ENCODE measurements at regions not wholly inside any gene's neighbourhood (a gene's known extent, or its start where the extent isn't known, plus 50 kb on each side); places are given as distances from the start of the nearest gene placed in this dataset.
"Not testable (repeated sequence)": the region's sequence is repeated elsewhere in the genome, so short reads cannot be mapped to it uniquely, and the experiment has no call there.

DNA sequence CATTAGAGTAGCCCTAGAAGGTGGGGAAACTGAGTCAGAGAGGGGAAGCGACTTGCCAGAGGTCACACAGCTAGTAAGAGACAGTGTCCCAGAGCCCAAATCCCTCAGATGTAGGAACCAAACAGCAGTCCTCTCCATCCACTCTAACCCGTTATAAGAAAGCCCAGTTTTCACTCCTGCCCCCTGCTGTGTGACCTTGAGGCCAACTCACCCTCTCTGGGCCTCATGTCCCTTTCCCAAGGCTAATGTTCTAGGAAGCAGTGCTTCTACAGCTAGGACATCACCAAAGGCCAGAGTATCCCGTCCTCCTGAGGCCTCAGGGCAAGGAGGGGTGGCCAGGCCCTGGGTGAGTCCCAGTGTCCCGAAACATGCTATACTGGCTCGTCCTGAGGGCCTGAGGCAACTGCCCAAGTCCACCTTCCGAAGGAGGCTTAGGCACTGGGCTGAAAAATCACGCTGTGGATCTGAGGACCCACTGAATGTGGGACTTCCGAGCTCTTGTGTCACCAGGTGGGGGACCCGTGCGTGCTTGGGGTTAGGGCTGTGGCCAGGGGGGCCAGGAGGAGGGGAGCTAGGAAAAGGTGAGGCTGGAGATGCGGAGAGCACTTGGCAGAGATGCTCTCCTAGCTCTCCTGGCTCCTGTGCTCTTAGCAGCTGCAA lies 109.2 kb upstream of the SLC6A11 start:
- no peak for DNase-seq

DNA sequence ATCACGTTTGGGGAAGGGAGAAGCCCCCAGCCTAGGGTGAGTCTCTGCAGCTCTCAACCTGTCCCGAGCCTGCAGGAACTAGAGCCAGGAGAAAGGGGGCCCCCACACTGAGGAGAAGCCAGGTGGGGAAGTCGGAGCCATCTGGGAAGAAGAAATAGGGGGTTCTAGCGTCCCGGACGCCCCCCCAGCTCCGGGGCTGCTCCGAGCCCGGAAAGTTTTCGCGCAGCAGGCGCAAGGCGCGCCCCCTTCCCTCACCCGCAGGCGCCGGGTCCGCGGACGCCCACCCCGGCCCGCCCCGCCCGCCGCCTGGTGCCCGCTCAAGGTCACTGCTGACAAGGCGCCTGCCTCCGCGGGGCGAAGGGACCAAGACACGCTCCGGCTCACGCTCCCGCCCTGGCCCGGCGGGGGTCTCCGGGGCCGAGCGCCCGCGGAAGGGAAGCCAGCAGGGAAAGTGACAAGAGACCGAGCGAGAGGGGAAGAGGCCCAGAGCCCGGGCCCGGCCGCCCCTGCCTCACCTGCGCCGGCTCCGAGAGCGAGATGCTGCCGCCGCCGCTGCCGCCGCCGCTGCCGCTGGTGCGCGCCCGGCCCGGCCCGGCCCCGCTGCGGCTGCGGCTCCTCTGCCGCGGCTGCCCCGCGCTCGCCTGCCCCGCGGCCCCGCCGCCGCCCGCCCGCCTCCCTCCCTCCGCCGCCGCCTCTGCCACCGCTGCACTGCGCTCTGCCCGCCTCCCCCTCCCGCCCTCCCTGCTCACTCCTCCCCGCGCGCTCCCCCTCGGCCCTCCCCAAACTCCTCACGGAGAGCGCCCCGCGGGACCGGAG lies 108.4 kb upstream of the SLC6A11 start:
- DNase-seq: no peak

DNA sequence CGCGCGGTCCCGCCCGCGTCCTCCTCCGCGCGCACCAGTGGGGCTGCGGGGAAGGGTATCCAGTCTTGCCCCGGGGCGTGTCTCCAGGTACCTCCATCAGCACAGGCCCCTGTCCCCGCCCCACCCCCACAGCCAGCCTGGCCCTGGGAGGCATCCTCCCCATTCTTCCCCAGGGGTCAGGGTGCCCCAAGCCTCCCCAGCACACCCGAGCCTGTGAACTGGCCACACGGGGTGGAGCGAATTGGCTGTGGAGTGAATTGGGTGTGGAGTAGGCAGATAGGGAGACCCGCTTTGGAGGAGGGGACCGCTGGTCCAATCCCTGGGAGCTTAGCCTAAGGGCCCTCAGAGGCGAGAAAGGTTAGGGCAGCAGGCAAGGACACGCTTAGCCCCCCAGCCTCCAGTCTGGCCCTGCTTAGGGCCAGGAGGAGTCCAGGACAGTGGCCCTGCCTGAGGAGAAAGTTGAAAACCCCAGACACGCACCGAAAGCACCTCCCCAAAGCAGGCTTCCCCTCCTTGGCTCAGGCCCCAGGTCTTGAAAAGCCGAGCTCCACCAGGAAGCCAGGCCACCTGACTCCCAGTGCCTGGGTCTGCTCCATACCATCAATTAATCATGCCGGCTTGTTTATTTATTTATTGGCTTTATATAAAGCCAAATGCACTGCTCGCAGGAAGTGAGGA lies 107.7 kb upstream of the SLC6A11 start:
- no peak for DNase-seq

DNA sequence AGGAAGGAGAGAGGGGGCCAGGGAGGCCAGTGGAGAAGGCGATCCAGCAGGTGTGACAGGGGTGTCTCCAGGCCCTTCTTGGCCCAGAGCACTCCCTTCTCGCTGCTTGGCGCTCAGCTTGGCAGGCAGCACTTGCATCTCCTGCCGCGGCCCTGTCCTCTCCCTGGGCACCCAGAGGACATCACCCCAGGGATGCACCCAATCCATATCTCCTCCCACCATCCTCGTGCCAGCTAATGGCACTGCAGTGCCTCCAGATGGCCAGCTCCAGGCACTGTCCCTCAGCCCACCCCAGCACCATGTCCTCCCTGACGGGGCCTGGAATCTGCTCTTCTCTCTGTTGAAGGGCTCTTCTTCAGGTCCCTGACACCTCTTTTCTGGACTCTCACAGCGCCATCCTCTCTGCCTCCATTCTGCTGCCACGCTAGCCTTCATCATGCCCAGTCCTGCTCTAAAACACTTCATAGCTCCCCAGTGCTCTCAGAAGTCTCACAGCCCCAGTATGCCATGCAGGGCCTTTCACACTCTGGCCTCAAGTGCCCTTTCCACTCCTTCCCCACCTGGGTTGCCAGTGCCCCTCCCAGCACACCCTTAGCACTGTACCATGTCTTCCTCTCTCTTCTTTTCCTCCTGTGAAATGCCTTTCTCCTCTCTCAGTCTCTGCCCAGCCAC lies 106.8 kb upstream of the SLC6A11 start:
- no peak for DNase-seq

DNA sequence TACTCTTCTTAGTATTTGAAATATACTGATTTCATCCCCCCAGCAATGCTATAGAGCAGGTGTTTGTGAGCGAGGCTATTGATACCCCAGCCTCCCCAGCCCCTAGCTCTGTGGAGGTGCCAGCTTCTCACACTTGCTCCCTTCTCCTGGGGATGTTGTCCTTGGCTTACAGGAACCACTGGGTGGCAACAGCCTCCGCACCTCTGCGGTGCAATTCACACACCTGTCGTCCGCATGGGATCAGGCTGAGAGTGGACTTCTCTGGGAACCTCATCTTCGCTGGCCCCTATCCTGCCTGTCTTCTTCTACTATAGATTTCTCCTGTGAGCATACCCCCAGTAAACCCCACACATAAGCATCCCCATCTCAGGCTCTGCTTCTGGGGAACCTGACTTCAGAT lies 103.9 kb upstream of the SLC6A11 start:
- DNase-seq: no peak

DNA sequence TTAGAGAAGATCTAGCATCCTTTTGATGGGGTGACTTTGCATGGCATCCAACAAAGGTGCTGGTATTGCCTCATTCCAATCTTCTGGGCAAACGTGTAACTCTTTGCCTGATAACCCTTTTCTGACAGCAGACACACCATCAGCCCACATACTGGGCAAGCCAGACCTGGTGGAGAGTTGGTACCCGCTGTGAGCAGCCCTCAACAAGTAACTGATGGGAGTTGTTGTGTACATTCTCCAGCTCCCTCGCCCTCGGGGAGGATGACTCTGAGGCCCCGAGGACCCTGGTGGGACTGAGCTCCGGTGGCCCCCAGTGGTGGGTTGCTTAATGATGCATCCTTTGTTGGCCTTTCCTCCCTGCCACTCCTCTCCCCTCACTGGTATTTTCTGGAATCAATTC lies 102.4 kb upstream of the SLC6A11 start:
- no peak for DNase-seq

DNA sequence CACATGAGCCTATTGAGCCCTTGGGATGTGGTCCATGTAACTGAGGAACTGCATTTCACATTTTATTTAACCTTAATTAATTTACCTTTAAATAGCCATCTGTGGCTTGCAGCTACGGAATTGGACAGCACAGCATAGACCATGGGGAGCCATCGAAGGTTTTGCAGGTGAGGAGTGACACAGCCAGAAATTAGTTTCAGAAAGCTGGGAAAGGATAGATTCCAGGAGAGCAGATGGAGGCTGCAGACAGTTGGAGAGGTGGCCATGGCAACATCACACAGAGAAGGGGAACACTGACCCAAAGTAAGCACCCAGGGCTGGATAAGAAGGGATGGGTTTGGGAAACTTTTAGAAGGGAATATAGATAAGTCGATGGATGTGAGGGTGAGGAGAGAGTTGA lies 100.1 kb upstream of the SLC6A11 start:
- DNase-seq: no peak

DNA sequence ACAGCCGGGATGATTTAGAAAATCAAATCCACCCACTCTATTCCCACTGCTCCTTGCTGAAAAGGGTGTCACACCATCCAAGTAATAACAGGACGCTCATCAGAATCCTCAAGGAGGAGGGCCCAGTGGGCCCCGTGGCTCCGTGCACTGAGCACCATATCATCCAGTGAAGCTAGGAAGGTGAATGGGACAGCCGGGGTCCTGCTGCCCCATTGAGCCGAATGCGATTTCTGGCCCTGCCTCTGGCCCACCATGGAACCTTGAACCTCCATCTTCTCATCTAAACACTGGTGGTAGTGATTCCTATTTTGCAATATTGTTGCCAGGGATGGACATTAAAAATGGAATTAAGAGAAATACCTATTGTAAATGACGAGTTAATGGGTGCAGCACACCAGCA lies 99.1 kb upstream of the SLC6A11 start:
- DNase-seq: no peak

DNA sequence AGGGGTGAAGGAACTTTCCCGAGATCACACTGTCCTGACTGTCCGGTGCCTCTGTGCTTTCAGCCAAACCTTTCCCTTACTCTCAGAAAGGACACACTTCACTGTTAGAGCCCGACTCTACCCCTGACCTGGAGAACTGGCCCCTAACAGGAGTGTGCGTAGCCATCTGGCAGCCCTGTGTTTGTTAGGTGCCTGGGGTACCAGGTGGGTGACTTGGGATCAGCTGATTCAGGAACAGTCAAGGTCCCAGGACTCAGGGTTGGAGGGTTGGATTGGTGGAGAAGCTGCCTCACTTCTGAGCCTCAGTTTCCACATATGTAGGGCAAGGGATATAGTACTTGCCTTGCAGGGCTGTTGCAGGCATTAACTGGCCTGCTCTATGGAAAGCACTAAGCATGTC lies 98.3 kb upstream of the SLC6A11 start:
- no peak for DNase-seq

DNA sequence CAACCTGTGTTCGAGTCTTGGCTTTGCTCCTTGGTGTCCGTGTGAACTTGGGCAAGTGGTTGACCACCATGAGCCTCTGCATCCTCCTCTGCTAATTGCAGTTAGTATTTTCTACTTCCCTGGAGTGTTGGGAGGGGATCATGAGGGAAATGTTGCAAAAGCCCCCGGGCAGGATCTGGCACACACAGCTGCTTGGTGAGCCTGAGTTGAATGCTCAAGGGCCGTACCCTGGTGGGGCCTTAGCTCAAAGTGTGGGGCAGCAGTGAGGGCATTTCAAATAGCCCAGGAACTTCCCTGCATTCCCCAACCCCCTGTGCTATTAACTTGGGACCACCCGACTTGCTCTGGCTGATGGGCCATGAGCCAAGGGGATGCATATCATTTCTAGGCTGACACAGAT lies 94.9 kb upstream of the SLC6A11 start:
- no peak for DNase-seq

DNA sequence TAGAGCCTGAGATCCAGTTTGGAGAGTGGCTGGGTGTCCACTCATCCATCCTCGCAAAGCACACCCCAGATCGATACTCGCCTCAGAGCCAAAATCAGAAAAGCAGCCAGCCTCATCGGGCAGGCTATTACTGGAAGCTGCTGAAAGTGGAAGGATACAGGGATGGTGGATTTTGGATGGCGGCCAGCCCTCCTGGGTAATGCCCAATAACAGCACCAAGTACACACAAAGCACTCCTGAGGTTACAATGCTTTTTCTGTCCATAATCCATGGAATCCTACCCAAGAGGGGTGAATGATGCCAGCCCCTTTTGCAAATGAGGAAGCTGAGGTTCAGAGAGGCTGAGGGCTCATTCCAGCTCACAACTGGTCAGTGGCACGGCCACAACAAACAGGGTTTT lies 93.1 kb upstream of the SLC6A11 start:
- DNase-seq: no peak

DNA sequence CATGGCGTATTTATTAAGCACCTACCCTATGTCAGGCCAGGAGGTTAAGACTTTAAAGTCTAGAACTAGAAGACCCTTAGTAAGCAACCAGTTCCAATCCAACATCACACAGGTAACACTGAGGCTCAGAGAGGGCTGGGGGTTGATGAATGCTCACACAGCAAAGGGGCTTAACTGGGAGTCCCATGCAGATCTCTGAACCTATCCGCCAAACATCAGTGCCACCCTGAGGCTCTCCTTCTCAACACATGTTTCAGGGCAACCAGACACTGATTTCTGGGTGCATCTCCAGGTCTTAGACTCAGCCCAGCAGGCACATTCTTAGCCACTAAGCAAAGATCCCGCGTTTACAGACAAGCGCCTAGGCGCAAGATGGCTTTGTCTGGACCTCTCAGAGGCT lies 92.0 kb upstream of the SLC6A11 start:
- no peak for DNase-seq

DNA sequence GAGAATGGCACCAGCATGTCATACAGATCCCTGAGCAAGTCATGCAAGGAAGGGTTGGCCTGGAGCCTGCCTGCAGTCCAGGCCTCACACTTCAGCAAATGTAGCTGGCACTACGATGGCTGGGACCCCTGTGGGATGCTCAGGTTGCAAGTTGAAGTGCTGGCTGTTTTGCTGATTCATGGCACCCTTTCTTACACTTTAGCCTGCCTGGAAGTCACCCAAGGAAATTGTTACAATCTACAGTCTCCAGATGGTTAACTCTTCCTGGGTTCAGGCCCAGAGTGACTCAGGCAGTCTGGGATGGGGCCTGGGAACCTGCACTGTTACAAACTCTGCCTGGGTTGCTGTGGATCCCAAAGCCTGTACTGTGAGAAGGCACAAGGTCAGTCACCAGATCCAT lies 91.0 kb upstream of the SLC6A11 start:
- no peak for DNase-seq

DNA sequence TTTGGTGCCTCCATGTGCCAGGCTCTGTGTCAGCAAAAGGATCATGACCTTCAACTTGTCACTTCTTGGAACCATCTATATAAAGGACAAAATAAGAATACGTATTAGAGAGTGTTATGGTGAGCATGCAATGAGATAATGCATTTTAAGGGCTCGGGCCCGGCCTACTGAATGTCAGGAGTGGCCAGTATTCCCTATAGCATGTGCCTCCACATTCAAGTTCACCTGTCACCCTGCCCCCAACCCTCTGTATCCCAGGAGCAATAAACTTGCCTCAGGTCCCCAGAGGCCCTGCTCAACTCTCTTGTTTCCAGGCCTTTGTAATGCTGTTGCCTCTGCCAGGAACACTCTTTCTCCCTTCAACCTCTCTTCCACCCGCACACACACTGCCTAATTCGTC lies 90.2 kb upstream of the SLC6A11 start:
- DNase-seq: no peak

DNA sequence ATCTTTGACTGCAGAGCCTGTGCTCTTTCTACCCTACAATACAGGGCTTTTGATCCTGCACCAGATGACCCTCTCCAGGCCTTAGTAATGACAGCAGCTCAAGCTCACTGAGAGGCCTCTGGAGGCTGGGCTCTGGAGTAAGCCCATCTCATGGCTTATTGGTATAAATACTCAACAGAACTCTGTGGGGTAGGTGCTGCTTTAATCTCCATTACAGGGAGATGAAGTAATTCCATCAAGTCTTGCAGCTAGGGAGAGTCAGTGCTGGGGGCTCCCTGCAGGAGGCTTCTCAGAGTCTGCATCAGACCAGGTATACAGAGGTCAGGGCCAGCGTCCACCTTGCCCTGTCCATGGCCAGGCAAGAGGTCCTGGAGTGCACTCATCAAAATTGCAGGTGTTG lies 89.2 kb upstream of the SLC6A11 start:
- no peak for DNase-seq

DNA sequence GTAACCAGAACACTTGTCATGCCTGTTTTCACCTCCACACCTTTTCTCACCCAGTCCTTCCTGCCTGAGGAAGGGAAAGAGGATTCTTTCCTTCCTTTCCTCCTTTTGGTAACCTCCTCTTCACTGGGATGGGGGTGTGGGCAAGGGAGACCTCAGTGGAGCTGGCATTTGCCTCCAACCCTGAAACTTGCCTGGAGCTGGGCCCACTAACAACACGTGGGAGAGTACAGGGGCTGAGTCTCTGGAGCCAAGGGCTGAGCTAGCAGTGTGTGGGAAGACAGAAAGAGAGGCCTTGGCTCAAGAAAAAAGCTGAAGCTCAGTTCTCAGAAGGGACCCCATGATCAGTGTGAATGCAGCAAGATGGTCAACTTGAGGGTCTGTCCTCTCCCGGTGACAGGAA lies 86.6 kb upstream of the SLC6A11 start:
- DNase-seq: no peak

DNA sequence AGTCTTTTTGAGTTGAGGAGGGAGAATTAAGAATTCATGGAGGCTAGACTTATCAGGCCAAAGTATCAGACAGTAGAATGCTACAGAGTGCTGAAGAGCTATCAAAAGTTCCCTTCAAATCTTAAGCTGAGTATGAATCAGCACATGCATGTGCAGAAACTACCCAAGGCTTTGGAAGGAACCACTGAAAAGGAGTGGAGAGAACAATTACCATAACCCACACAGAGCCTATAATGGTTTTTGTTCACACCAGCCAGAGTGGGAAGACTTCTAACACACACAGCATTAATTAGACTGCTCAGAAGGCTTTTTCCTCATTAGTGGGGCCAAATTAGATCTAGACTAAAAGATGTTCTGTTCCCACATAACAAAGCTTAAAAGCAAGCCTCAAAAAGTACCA lies 83.7 kb upstream of the SLC6A11 start:
- no peak for DNase-seq

DNA sequence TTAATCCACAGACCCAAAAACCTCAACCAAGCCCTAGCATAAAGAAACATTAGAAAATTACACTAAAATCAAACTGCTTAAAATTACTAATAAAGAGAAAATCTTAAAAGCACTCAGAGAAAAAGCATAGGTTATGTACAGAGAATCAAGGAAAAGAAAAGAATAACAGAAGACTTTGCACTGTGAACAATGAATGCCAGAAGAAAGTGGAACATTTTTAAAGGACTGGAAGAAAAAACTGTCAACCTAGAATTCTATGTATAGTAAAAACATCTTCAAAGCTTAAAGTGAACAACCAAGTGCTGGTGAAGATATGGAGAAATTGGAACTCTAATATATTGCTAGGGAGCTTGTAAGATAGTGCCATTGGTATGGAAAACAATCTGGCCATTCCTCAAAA lies 82.7 kb upstream of the SLC6A11 start:
- no peak for DNase-seq

DNA sequence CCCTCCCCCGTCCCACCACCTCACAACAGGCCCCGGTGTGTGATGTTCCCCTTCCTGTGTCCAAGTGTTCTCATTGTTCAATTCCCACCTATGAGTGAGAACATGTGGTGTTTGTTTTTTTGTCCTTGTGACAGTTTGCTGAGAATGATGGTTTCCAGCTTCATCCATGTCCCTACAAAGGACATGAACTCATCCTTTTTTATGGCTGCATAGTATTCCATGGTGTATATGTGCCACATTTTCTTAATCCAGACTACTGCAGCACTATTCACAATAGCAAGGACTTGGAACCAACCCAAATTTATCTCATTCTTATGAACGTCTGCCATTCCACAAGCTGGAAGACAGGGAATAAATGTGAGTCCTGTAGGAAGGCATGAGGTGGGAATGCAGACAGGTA lies 79.6 kb upstream of the SLC6A11 start:
- not testable (repeated sequence) for DNase-seq

DNA sequence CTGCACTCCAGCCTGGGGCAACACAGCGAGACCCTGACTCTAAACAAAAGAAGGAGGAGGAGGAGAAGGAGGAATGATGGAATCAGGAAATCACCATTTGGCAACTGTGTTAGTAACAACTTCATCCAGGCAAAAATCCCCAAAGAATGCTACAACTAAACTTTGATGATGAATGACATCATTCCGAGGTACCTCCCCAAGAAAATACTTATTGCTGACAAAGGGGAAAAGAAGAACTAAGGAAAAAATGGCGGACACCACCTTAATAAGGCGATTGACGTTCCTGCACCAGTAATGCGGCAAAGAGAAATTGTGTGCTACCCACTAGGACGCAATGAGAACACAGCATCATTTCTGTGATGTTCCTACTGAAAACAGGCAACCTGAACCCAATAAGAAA lies 78.2 kb upstream of the SLC6A11 start:
- peak in 1 of 3 donors; percentile 22 for DNase-seq

DNA sequence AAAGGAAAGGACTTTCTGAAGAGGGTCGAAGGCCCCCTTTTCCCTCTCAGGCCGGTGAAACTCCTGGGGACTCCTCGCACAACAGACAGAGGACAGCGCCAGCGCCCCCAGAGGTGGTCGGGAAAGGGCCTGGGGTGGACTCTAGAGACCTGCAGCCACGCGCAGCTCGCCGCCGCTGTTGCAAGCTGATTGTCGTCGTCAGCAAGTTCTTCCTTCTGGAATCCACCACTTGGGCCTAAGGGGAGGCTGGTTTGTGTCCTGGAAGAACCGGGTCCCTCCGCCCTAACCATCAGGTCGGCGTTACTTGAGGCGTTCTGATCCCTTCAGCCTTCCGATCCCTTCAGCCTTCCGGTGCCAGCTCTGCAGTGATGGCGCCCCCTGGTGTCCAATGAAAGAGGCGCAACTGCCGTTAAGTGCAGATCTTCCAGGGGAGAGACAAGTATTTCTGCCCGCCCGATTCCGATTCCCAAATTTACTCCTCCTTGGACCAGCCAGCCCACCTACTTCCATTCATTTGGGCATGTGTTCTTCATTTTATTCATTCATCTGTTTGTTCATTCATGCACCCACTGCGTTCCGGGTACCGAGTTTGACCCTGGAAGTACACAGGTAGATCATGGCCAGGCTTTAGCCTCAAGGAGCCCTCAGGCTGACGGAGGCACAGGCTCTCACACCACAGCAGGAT lies 77.2 kb upstream of the SLC6A11 start:
- DNase-seq: peak; percentile 75 to 86 (median 85)

DNA sequence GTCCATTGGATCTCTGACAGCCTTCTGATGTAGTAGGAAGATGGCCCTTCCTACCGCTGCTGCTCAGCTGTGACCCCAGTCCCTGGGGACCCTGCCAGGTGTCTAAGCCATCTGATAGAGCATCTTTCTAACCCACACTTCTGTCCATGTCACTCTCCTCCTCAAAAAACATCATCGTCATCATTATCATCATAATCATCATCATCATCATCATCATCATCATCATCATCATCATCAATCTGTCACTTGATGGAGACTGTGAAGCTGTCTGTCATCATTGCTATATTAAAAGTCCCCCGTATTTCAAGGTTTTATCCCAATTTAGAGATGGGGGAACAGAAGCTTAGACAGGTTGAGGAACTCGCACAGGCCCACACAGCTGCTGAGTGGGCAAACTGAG lies 75.1 kb upstream of the SLC6A11 start:
- DNase-seq: no peak
